AG04449 (cell line): ENCODE measurements at regions not wholly inside any gene's neighbourhood (a gene's known extent, or its start where the extent isn't known, plus 50 kb on each side); places are given as distances from the start of the nearest gene placed in this dataset.
"Not testable (repeated sequence)": the region's sequence is repeated elsewhere in the genome, so short reads cannot be mapped to it uniquely, and the experiment has no call there.

Experiments
- CTCF ChIA-PET: fragments of 350-600 bp; formaldehyde crosslinking; extraction: SDS; loops from one replicate; lab custom pipeline; 2021; ENCODE audit warnings: antibody characterized with exemption; lab: Yijun Ruan, JAX
- POLR2A ChIA-PET: fragments of 400-600, 350-600 bp; formaldehyde crosslinking; extraction: SDS; loops from one replicate; lab custom pipeline; 2020; ENCODE audit warnings: antibody characterized with exemption, inconsistent platforms; lab: Yijun Ruan, JAX
- DNase-seq: peaks from one replicate; pipeline ENCODE4 v3.0.0-alpha.2; 2010; ENCODE audit warnings: low read depth, low spot score
- H3K4me3 ChIP-seq: 2 replicates; pipeline ENCODE4 v1.5.1; 2011; ENCODE audit warnings: low read depth, mild to moderate bottlenecking, control low read depth, low read length
- TF ChIP-seq, protein P1 (sequence below): IDR thresholded peaks from one replicate; pipeline ENCODE4 v1.5.1; 2011; ENCODE audit warnings: mild to moderate bottlenecking, moderate library complexity, low read length, control low read depth, inconsistent platforms; ENCODE audit not compliant: insufficient read depth; ENCODE audit errors: missing control alignments

DNA sequence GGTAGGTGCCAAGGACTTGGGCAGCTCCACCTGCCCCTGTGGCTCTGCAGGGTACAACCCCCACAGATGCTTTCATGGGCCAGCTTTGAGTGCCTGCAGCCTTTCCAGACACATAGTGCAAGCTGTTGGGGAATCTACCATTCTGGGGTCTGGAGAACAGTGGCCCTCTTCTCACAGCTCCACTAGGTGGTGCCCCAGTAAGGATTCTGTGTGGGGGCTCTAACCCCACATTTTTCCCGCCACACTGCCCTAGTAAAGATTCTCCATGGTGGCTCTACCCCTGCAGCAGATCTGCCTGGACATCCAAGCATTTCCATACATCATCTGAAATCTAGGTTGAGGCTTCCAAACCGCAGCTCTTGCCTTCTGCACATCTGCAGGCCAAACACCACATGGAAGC, 149.7 kb upstream of the FNDC3A start:
- ChIA-PET POLR2A (no interaction called here), CTCF (no interaction called here)
- no peak for DNase-seq
- H3K4me3 ChIP-seq = no peak overlapping the region
- TF ChIP-seq, protein P1, sequence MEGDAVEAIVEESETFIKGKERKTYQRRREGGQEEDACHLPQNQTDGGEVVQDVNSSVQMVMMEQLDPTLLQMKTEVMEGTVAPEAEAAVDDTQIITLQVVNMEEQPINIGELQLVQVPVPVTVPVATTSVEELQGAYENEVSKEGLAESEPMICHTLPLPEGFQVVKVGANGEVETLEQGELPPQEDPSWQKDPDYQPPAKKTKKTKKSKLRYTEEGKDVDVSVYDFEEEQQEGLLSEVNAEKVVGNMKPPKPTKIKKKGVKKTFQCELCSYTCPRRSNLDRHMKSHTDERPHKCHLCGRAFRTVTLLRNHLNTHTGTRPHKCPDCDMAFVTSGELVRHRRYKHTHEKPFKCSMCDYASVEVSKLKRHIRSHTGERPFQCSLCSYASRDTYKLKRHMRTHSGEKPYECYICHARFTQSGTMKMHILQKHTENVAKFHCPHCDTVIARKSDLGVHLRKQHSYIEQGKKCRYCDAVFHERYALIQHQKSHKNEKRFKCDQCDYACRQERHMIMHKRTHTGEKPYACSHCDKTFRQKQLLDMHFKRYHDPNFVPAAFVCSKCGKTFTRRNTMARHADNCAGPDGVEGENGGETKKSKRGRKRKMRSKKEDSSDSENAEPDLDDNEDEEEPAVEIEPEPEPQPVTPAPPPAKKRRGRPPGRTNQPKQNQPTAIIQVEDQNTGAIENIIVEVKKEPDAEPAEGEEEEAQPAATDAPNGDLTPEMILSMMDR = no peak

DNA sequence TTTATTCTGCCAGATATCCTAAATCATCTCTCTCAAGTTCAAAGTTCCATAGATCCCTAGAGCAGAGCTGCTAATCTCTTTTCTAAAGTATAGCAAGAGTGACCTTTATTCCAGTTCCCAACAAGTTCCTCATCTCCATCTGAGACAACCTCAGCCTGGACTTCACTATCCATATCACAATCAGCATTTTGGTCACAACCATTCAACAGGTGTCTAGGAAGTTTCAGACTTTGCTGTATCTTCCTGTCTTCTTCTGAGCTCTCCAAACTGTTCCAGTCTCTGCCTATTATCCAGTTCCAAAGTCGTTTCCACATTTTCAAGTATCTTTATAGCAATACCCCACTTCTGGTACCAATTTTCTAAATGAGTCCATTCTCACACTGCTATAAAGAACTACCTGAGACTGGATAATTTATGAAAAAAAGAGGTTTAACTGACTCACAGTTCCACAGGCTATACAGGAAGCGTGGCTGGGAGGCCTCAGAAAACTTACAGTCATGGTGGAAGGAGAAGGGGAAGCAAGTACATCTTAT, 148.7 kb upstream of the FNDC3A start:
- H3K4me3 ChIP-seq, DNase-seq, POLR2A ChIA-PET, CTCF ChIA-PET: not testable (repeated sequence)

DNA sequence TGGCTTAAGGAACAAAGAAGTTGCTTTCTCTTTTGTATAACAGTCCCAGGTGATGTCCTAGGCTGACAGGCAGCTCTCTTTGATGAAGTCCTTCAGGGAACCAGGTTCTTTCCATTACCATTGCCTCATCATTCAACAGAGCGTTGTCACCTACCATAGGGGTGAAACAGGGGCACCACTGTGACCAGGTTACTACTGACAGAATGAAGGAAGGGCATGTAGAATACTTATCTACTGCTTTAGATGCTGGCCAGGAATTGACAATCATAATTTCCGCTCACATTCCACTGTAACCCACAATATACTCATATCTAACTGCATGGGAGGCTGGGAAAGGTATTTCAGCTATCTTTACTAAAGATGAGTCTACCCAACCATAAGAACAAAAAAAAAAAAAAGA, 148.0 kb upstream of the FNDC3A start:
- TF ChIP-seq, protein P1 = no peak
- no peak for DNase-seq
- ChIA-PET CTCF (no interaction called here), POLR2A (no interaction called here)
- H3K4me3 ChIP-seq = no peak overlapping the region

DNA sequence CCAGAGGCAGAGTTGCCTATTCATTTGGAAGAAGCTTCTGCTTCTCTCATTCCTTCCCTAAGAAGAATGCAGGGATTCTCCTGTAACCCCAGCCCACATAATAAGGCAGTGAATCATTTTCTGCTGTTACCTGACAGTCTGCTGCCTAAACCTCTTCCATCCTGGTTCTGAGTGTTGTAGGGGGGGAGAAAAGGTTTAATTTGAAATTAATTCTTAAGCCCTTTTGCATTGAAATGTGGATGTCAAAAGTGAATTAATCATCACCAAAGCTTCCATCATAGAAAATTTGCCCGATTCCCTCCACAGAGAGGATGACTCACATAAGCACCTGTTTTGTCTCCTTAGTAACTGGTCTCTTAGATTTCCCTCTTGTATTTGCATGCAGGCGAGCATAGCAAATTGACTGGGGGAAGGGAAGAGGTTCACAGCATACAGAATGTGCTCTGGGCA, 146.7 kb upstream of the FNDC3A start:
- CTCF ChIA-PET = no interaction called here
- DNase-seq = no peak
- no peak overlapping the region for H3K4me3 ChIP-seq
- POLR2A ChIA-PET = no interaction called here
- TF ChIP-seq, protein P1 = no peak

DNA sequence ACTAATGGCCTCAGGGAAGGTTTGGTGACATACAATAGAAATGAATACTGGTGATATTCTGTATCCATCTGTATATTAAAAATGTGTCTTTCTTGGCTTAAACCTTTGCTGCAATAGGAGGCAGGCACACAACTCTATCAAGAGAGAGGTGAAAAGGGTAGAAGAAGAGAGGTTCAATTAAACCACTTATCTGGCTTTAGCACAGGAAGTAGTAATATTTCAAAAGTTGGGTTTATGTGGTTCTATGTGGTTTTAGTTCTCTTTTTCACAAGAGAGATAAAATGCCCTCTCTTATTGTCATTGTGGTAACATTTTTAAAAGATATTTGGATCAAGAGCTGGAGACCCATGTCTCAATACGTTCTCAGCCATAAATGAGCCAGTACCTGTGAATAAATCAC, 146.2 kb upstream of the FNDC3A start:
- H3K4me3 ChIP-seq = no peak overlapping the region
- ChIA-PET POLR2A (no interaction called here), CTCF (no interaction called here)
- TF ChIP-seq, protein P1 = no peak
- DNase-seq = no peak

DNA sequence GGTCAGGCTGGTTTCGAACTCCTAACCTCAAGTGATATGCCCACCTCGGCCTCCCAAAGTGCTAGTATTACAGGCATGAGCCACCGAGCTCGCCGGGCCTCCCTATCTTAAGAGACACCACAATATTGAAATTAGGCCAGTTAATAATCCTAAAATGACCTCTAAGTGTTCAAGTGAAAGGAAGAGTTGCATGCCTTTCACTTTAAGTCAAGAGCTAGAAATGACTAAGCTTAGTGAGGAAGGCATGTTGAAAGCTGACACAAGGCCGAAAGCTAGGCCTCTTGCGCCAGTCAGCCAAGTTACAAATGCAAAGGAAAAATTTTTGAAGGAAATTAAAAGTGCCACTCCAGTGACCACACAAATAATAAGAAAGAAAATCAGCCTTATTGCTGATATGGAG, 144.5 kb upstream of the FNDC3A start:
- CTCF ChIA-PET = interaction anchor here (1.5 kb wide), 1 partner anchor 10 kb away, joined by 3 read pairs; no protein-coding TSS in a partner anchor
- H3K4me3 ChIP-seq = no peak overlapping the region
- POLR2A ChIA-PET = no interaction called here
- TF ChIP-seq, protein P1 = no peak
- DNase-seq = no peak

DNA sequence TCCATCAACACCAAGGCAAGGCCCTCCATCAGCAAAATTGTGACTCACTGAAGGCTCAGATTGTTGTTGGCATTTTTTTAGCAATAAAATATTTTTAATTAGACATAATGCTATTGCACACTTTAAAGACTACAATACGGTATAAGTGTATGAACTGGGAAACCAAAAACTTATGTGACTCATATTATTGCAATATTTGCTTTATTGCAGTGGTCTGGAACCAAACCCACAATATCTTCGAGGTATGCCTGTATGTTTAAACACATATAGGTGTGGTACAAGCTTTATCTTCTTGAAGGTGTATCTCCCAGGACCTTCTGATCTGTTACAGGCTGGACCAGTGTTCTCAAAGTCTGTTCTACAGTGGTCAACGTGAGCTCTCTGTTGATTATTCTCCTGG, 142.3 kb upstream of the FNDC3A start:
- DNase-seq = no peak
- no peak overlapping the region for H3K4me3 ChIP-seq
- POLR2A ChIA-PET = no interaction called here
- CTCF ChIA-PET = no interaction called here
- TF ChIP-seq, protein P1 = no peak

DNA sequence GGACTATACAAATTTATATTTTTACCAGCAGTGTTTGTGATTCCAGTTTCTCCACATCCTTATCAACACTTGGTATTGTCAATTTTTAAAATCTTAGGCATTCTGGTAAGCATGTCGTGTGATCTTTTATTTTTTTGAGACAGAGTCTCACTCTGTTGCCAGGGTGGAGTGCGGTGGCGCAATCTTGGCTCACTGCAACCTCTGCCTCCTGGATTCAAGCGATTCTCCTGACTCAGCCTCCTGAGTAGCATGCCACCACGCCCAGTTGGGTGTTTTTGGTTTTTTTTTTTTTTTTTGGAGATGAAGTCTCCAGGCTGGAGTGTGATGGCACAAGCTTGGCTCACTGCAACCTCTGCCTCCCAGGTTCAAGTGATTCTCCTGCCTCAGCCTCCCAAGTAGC, 140.4 kb upstream of the FNDC3A start:
- CTCF ChIA-PET, DNase-seq, H3K4me3 ChIP-seq, POLR2A ChIA-PET: not testable (repeated sequence)
